Stomach (tissue), 4 donors: ENCODE measurements at regions not wholly inside any gene's neighbourhood (a gene's known extent, or its start where the extent isn't known, plus 50 kb on each side); places are given as distances from the start of the nearest gene placed in this dataset.

Experiments
- EP300 ChIP-seq: sonication (generic); formaldehyde crosslinking; IDR thresholded peaks from one replicate; pipeline ENCODE4 v1.6.1; 2017; ENCODE audit warnings: antibody characterized with exemption
- POLR2A ChIP-seq, 4 donors: fragments of 450-650 bp; IDR thresholded peaks; one replicate each; pipeline ENCODE4 v1.6.1; 2016; ENCODE audit warnings: antibody characterized with exemption in 4 of 4, control low read depth in 2 of 4, mild to moderate bottlenecking in 1 of 4, moderate library complexity in 1 of 4
- POLR2AphosphoS5 ChIP-seq, 3 donors: sonication (generic); formaldehyde crosslinking; IDR thresholded peaks; one replicate each; pipeline ENCODE4 v1.6.1; 2016; ENCODE audit warnings: antibody characterized with exemption in 3 of 3
- TF ChIP-seq, protein P1 (sequence below), 7 experiments: fragments of 450-650 bp in 4 of 7; fragments of 200-600 bp in 3 of 7; sonication (generic) in 3 of 7; IDR thresholded peaks; one replicate each; pipeline ENCODE4 v1.5.1; 2016 to 2019; ENCODE audit warnings: antibody characterized with exemption in 7 of 7, control low read depth in 2 of 7, mild to moderate bottlenecking in 1 of 7

DNA sequence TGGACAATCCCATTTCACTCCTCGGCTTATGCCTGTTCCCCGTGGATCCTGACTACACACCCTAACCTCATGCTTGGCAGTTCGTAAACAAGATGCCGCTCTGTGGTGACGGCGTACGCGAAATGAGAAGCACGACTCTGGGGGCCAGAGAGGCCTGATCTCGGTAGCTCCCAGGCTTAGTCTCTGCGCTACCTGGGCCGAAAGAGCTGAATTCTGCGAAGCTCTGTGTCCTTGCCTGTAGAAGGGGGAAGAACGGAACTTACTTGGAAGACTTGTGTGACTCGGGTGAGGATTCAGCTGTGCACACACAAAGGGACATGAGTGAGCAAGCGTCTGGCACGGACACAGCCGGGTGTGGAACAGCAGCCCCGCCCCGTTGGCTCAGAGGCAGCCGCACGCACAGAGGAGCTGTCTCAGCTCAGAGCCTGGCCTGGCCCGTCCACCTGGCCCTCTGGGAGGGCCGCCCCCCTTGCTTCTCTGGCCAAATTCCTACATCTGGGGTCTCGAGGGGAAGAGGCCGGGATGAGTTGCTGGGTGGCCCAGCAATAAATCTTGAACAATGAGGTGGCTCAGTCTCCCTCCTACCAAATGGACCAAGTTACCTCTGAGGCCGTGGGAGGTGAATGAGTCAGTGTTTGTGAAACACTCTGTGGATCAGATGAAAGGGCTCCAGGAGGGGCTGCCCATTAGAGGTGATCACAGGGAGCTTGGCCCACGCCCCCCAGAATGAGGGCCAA lies 83.8 kb downstream of the PDGFA start:
- TF ChIP-seq, protein P1, sequence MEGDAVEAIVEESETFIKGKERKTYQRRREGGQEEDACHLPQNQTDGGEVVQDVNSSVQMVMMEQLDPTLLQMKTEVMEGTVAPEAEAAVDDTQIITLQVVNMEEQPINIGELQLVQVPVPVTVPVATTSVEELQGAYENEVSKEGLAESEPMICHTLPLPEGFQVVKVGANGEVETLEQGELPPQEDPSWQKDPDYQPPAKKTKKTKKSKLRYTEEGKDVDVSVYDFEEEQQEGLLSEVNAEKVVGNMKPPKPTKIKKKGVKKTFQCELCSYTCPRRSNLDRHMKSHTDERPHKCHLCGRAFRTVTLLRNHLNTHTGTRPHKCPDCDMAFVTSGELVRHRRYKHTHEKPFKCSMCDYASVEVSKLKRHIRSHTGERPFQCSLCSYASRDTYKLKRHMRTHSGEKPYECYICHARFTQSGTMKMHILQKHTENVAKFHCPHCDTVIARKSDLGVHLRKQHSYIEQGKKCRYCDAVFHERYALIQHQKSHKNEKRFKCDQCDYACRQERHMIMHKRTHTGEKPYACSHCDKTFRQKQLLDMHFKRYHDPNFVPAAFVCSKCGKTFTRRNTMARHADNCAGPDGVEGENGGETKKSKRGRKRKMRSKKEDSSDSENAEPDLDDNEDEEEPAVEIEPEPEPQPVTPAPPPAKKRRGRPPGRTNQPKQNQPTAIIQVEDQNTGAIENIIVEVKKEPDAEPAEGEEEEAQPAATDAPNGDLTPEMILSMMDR (IDR thresholded peaks at IDR 0.05) = no peak
- TF ChIP-seq POLR2A (IDR thresholded peaks at IDR 0.05) = no peak
- no peak for TF ChIP-seq EP300
- peak in 2 of 3 donors; percentile 54 to 59 for TF ChIP-seq POLR2AphosphoS5 (IDR thresholded peaks at IDR 0.05)
